Adrenal gland (tissue), 9 donors: ENCODE measurements at regions not wholly inside any gene's neighbourhood (a gene's known extent, or its start where the extent isn't known, plus 50 kb on each side); places are given as distances from the start of the nearest gene placed in this dataset.

ENCODE experiments used
- DNase-seq, 7 donors: peaks; one replicate each; pipeline ENCODE4 v3.0.0-alpha.2; 2019 to 2020
- H3K27ac ChIP-seq, 5 donors: fragments of 200-600 bp; sonication (generic) in 4 of 5; 1 replicate in 3 of 5; 2 replicates in 2 of 5; pipeline versions ENCODE4 v1.5.1 to v1.8.0; 2016 to 2020; ENCODE audit warnings: mild to moderate bottlenecking in 1 of 5
- H3K27me3 ChIP-seq: fragments of 200-600 bp; 2 replicates; pipeline ENCODE4 v1.8.0; 2021
- H3K36me3 ChIP-seq, 2 donors: fragments of 200-600 bp; replicated peaks in 1 of 2; 1 replicate in 1 of 2; 2 replicates in 1 of 2; pipeline versions ENCODE4 v1.5.1 to v1.8.0; 2018 to 2022
- H3K4me1 ChIP-seq, 2 donors: fragments of 200-600 bp; replicated peaks in 1 of 2; 1 replicate in 1 of 2; 2 replicates in 1 of 2; pipeline versions ENCODE4 v1.5.1 to v1.8.0; 2018 to 2021
- H3K4me3 ChIP-seq, 4 donors: fragments of 200-600 bp; sonication (generic) in 3 of 4; one replicate each; pipeline ENCODE4 v1.5.1; 2016 to 2018
- H3K9me3 ChIP-seq, 3 donors: fragments of 200-600 bp; sonication (generic) in 1 of 3; replicated peaks in 1 of 3; 1 replicate in 2 of 3; 2 replicates in 1 of 3; pipeline versions ENCODE4 v1.5.1 to v1.8.0; 2016 to 2021
- CTCF ChIP-seq, 6 experiments: fragments of 450-650 bp in 4 of 6; fragments of 200-600 bp in 2 of 6; sonication (generic) in 1 of 6; IDR thresholded peaks; 1 replicate in 5 of 6; 2 replicates in 1 of 6; pipeline versions ENCODE4 v1.5.1 to v1.8.0; 2016 to 2021; ENCODE audit warnings: antibody characterized with exemption in 6 of 6, mild to moderate bottlenecking in 2 of 6, moderate library complexity in 1 of 6
- POLR2A ChIP-seq, 2 donors: fragments of 450-650 bp; IDR thresholded peaks; one replicate each; pipeline ENCODE4 v1.6.1; 2017; ENCODE audit warnings: antibody characterized with exemption in 2 of 2, mild to moderate bottlenecking in 2 of 2, moderate library complexity in 1 of 2
- WGBS, 4 donors: extraction: QIAGEN DNeasy Blood & Tissue Kit in 2 of 4; methylation state at CpG; one replicate each; pipeline versions ENCODE4 v1.1.5 to v1.1.7; 2013 to 2017; 5-methylcytosine and 5-hydroxymethylcytosine counted together
- intact Hi-C, 2 donors: fragments of 100-400 bp; cut with DNase I; formaldehyde crosslinking; loops; one replicate each; pipeline versions ENCODE4 v1.14.1 to v1.15.0; 2022 to 2023
- donor health status: healthy with polysubstance abuse.
- donor health status: Bipolar disorder and iron deficiency.
- donor health status: DM: yes; HTN: yes; CAD: no.
- donor health status: DM: no; HTN: no; CAD: no.
- donor health status: DM: no; HTN: no; CAD: no.

GRCh38 chr2:41417511-41417910, 630.3 kb upstream of the PKDCC start:
- no peak for DNase-seq
- no peak overlapping the region for H3K27ac ChIP-seq
- H3K36me3 ChIP-seq, result no peaks in the 10 kb centered on the region
- TF ChIP-seq POLR2A (IDR thresholded peaks at IDR 0.05), result no peak
- no peak for TF ChIP-seq CTCF (IDR thresholded peaks at IDR 0.05)
- H3K9me3 ChIP-seq, result no peaks in the 10 kb centered on the region
- WGBS, 4 donors, result 63 to 72% (median 66%) methylated on average over 1 of the region's 1 CpG
- H3K27me3 ChIP-seq, result no peaks in the 10 kb centered on the region
- H3K4me3 ChIP-seq, result no peak overlapping the region
- intact Hi-C loops, result loop anchor here (10.0 kb wide), 2 partner anchors 277 to 367 kb away; no protein-coding TSS in a partner anchor
- no peaks in the 10 kb centered on the region for H3K4me1 ChIP-seq

- no peaks in the 10 kb centered on the region for H3K36me3 ChIP-seq
- H3K27ac ChIP-seq, result no peak overlapping the region
- no peak overlapping the region for H3K4me3 ChIP-seq
- no peaks in the 10 kb centered on the region for H3K4me1 ChIP-seq
- intact Hi-C loops, result no loop called here
- no peaks in the 10 kb centered on the region for H3K27me3 ChIP-seq
- no peak for TF ChIP-seq POLR2A (IDR thresholded peaks at IDR 0.05)
- no peak for TF ChIP-seq CTCF (IDR thresholded peaks at IDR 0.05)
- DNase-seq, result no peak
- 54 to 72% (median 62%) methylated on average over 3 of the region's 3 CpGs for WGBS, 4 donors
- H3K9me3 ChIP-seq, result no peaks in the 10 kb centered on the region
Observed at GRCh38 chr2:41420219-41420618, 627.6 kb upstream of the PKDCC start.

GRCh38 chr2:41420872-41421271, 626.9 kb upstream of the PKDCC start:
- H3K9me3 ChIP-seq, result no peaks in the 10 kb centered on the region
- TF ChIP-seq CTCF (IDR thresholded peaks at IDR 0.05) (no peak), POLR2A (IDR thresholded peaks at IDR 0.05) (no peak)
- intact Hi-C loops, result no loop called here
- 76 to 94% (median 91%) methylated on average over 1 of the region's 1 CpG for WGBS, 4 donors
- DNase-seq, result no peak
- no peak overlapping the region for H3K4me3 ChIP-seq
- H3K4me1 ChIP-seq, result no peaks in the 10 kb centered on the region
- no peaks in the 10 kb centered on the region for H3K36me3 ChIP-seq
- H3K27me3 ChIP-seq, result no peaks in the 10 kb centered on the region
- H3K27ac ChIP-seq, result no peak overlapping the region

- intact Hi-C loops, result no loop called here
- H3K36me3 ChIP-seq, result no peaks in the 10 kb centered on the region
- H3K4me3 ChIP-seq, result no peak overlapping the region
- H3K4me1 ChIP-seq, result no peaks in the 10 kb centered on the region
- 24 to 73% (median 37%) methylated on average over 2 of the region's 2 CpGs for WGBS, 4 donors
- no peak for TF ChIP-seq POLR2A (IDR thresholded peaks at IDR 0.05)
- no peak for TF ChIP-seq CTCF (IDR thresholded peaks at IDR 0.05)
- DNase-seq, result no peak
- no peaks in the 10 kb centered on the region for H3K9me3 ChIP-seq
- no peak overlapping the region for H3K27ac ChIP-seq
- H3K27me3 ChIP-seq, result no peaks in the 10 kb centered on the region
Observed at GRCh38 chr2:41431756-41432155, 616.1 kb upstream of the PKDCC start.
